CD4-positive, alpha-beta memory T cell (primary cell): ENCODE measurements at regions not wholly inside any gene's neighbourhood (a gene's known extent, or its start where the extent isn't known, plus 50 kb on each side); places are given as distances from the start of the nearest gene placed in this dataset.

Source experiments
- CTCF ChIA-PET: fragments of 350-600 bp; sonication (Branson Sonifier 250); formaldehyde crosslinking; loops from one replicate; lab custom pipeline; 2021; ENCODE audit warnings: inconsistent platforms; ENCODE audit not compliant: partially characterized antibody; lab: Charles Lee
- POLR2A ChIA-PET: fragments of 350-600 bp; sonication (Branson Sonifier 250); formaldehyde crosslinking; loops from one replicate; lab custom pipeline; 2021; ENCODE audit not compliant: partially characterized antibody; lab: Charles Lee
- DNase-seq, 5 donors: peaks; one replicate each; pipeline versions ENCODE4 v3.0.0 to v3.0.0-alpha.2; 2020 to 2022; ENCODE audit warnings: mixed read lengths in 1 of 5
- H3K27ac ChIP-seq: one replicate; pipeline ENCODE4 v1.7.0; 2013; ENCODE audit warnings: low read depth, low read length
- H3K27me3 ChIP-seq: 2 replicates; pipeline ENCODE4 v1.7.0; 2013; ENCODE audit warnings: mild to moderate bottlenecking, low read length, moderate library complexity; ENCODE audit not compliant: insufficient read depth
- H3K36me3 ChIP-seq: 2 replicates; pipeline ENCODE4 v1.7.0; 2013; ENCODE audit warnings: mild to moderate bottlenecking, low read length, moderate library complexity; ENCODE audit not compliant: insufficient read depth
- H3K4me1 ChIP-seq: 2 replicates; pipeline ENCODE4 v1.7.0; 2013; ENCODE audit warnings: mild to moderate bottlenecking, low read length, moderate library complexity; ENCODE audit not compliant: insufficient read depth
- H3K4me3 ChIP-seq, 2 donors: one replicate each; pipeline ENCODE4 v1.7.0; 2013; ENCODE audit warnings: low read length in 2 of 2, mild to moderate bottlenecking in 1 of 2
- H3K9me3 ChIP-seq, 2 donors: one replicate each; pipeline ENCODE4 v1.7.0; 2013; ENCODE audit warnings: low read length in 2 of 2, control low read depth in 1 of 2; ENCODE audit not compliant: control insufficient read depth in 1 of 2
- H3K27ac Mint-ChIP-seq, 7 donors: one replicate each; pipeline ENCODE4 v1.8.0; 2020 to 2021; ENCODE audit warnings: mixed read lengths in 7 of 7, mild to moderate bottlenecking in 6 of 7, inconsistent platforms in 3 of 7, moderate library complexity in 3 of 7
- H3K27me3 Mint-ChIP-seq, 2 donors: one replicate each; pipeline ENCODE4 v1.8.0; 2020 to 2021; ENCODE audit warnings: mixed read lengths in 2 of 2
- H3K36me3 Mint-ChIP-seq, 2 donors: one replicate each; pipeline ENCODE4 v1.8.0; 2020 to 2021; ENCODE audit warnings: mixed read lengths in 2 of 2, inconsistent platforms in 1 of 2, mild to moderate bottlenecking in 1 of 2
- H3K4me1 Mint-ChIP-seq, 4 donors: one replicate each; pipeline ENCODE4 v1.8.0; 2020 to 2021; ENCODE audit warnings: mixed read lengths in 4 of 4, mild to moderate bottlenecking in 1 of 4
- H3K4me3 Mint-ChIP-seq, 8 donors: one replicate each; pipeline ENCODE4 v1.8.0; 2020 to 2021; ENCODE audit warnings: mixed read lengths in 8 of 8, mild to moderate bottlenecking in 7 of 8, moderate library complexity in 6 of 8, inconsistent platforms in 3 of 8
- H3K9me3 Mint-ChIP-seq, 8 donors: one replicate each; pipeline ENCODE4 v1.8.0; 2020 to 2021; ENCODE audit warnings: mixed read lengths in 8 of 8, mild to moderate bottlenecking in 5 of 8, inconsistent platforms in 3 of 8, moderate library complexity in 1 of 8
- intact Hi-C: fragments of 100-400 bp; cut with micrococcal nuclease; formaldehyde crosslinking; loops from one replicate; pipeline ENCODE4 v1.15.1; 2023

- Mint-ChIP-seq H3K27me3 (no peaks in the 10 kb centered on the region), H3K9me3 (peaks cover 2 to 26% (median 6%) of the 10 kb centered on the region in 8 donors), H3K4me1 (no peaks in the 10 kb centered on the region), H3K36me3 (no peaks in the 10 kb centered on the region), H3K27ac (no peak overlapping the region), H3K4me3 (no peak overlapping the region)
- Histone ChIP-seq H3K4me1 (no peaks in the 10 kb centered on the region), H3K27ac (no peak overlapping the region), H3K27me3 (no peaks in the 10 kb centered on the region), H3K36me3 (no peaks in the 10 kb centered on the region), H3K4me3 (no peak overlapping the region), H3K9me3 (no peaks in the 10 kb centered on the region)
- DNase-seq = no peak
- POLR2A ChIA-PET = no interaction called here
- intact Hi-C loops = loop anchor here (5.0 to 10.0 kb wide), 2 partner anchors 46 to 1609 kb away; no protein-coding TSS in a partner anchor
- CTCF ChIA-PET = no interaction called here
Measured at GRCh38 chr7:63008366-63008765, 990.3 kb upstream of the ZNF722 start.

DNA sequence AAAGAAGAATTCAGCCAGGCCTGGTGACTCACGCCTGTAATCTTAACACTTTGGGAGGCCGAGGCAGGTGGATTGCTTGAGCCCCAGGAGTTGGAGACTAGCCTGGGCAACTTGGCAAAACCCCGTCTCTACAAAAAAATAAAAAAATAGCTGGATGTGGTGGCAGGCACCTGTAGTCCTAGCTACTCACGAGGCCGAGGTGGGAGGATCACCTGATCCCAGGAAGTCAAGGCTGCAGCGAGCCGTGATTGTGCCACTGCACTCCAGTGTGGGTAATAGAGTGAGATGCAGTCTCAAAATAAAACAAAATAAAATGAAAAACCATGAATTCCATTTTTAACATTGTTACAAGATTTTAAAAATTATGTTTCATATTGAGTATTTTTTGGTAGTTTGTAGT is 988.9 kb upstream of the ZNF722 start:
- Mint-ChIP-seq H3K4me1 (no peaks in the 10 kb centered on the region), H3K9me3 (peaks cover 3 to 33% (median 11%) of the 10 kb centered on the region in 8 donors), H3K36me3 (no peaks in the 10 kb centered on the region), H3K4me3 (no peak overlapping the region), H3K27ac (no peak overlapping the region), H3K27me3 (no peaks in the 10 kb centered on the region)
- POLR2A ChIA-PET = no interaction called here
- Histone ChIP-seq H3K4me1 (no peaks in the 10 kb centered on the region), H3K27ac (no peak overlapping the region), H3K9me3 (no peaks in the 10 kb centered on the region), H3K27me3 (no peaks in the 10 kb centered on the region), H3K4me3 (no peak overlapping the region), H3K36me3 (no peaks in the 10 kb centered on the region)
- DNase-seq = no peak
- CTCF ChIA-PET = no interaction called here
- intact Hi-C loops = loop anchor here (5.0 to 10.0 kb wide), 2 partner anchors 45 to 1608 kb away; no protein-coding TSS in a partner anchor

- Mint-ChIP-seq H3K27me3 (no peaks in the 10 kb centered on the region), H3K9me3 (peaks cover 8 to 56% (median 22%) of the 10 kb centered on the region in 8 donors), H3K27ac (no peak overlapping the region), H3K4me1 (no peaks in the 10 kb centered on the region), H3K4me3 (no peak overlapping the region), H3K36me3 (peaks cover 0 to 5% of the 10 kb centered on the region in 2 donors)
- Histone ChIP-seq H3K9me3 (no peaks in the 10 kb centered on the region), H3K27me3 (no peaks in the 10 kb centered on the region), H3K4me1 (no peaks in the 10 kb centered on the region), H3K4me3 (no peak overlapping the region), H3K36me3 (no peaks in the 10 kb centered on the region), H3K27ac (no peak overlapping the region)
- DNase-seq = no peak
- intact Hi-C loops = no loop called here
- ChIA-PET CTCF (interaction anchor here (1.0 kb wide), 1 partner anchor 9 kb away, joined by 3 read pairs; no protein-coding TSS in a partner anchor), POLR2A (no interaction called here)
Measured at GRCh38 chr7:63012633-63013183, 985.9 kb upstream of the ZNF722 start.

DNA sequence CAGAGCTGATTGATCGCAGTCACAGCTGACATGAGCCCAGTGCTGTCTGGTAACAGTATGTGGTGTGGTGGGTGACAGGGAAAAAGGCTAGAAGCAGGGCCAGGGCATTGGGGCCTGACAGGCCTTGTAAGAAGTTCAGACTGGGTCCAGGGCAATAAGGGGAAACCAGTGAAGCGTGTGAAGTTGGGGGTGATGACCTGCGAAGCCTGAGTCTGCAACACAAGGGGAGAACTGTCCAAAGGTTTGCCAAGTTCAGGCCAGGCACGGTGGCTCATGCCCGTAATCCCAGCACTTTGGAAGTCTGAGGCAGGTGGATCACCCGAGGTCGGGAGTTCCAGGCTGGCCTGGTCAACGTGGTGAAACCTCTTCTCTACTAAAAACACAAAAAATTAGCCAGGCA is 983.9 kb upstream of the ZNF722 start:
- peaks cover 8 to 60% (median 28%) of the 10 kb centered on the region in 8 donors for H3K9me3 Mint-ChIP-seq
- no peaks in the 10 kb centered on the region for H3K27me3 Mint-ChIP-seq
- Histone ChIP-seq H3K27ac (no peak overlapping the region), H3K27me3 (no peaks in the 10 kb centered on the region), H3K4me1 (no peaks in the 10 kb centered on the region), H3K4me3 (no peak overlapping the region), H3K36me3 (no peaks in the 10 kb centered on the region), H3K9me3 (no peaks in the 10 kb centered on the region)
- peaks cover 0 to 5% of the 10 kb centered on the region in 2 donors for H3K36me3 Mint-ChIP-seq
- no peak overlapping the region for H3K27ac Mint-ChIP-seq
- no peak overlapping the region for H3K4me3 Mint-ChIP-seq
- ChIA-PET CTCF (no interaction called here), POLR2A (no interaction called here)
- intact Hi-C loops = no loop called here
- no peaks in the 10 kb centered on the region for H3K4me1 Mint-ChIP-seq
- no peak for DNase-seq

- Mint-ChIP-seq H3K4me3 (no peak overlapping the region), H3K36me3 (no peaks in the 10 kb centered on the region), H3K27me3 (no peaks in the 10 kb centered on the region), H3K4me1 (no peaks in the 10 kb centered on the region), H3K27ac (no peak overlapping the region), H3K9me3 (peaks cover 3 to 45% (median 16%) of the 10 kb centered on the region in 8 donors)
- intact Hi-C loops = no loop called here
- no peaks in the 10 kb centered on the region for H3K4me1 ChIP-seq
- DNase-seq = no peak
- no peak overlapping the region for H3K27ac ChIP-seq
- H3K27me3 ChIP-seq = no peaks in the 10 kb centered on the region
- CTCF ChIA-PET = no interaction called here
- no peak overlapping the region for H3K4me3 ChIP-seq
- peaks cover 0 to 4% of the 10 kb centered on the region in 2 donors for H3K9me3 ChIP-seq
- POLR2A ChIA-PET = no interaction called here
- H3K36me3 ChIP-seq = no peaks in the 10 kb centered on the region
Measured at GRCh38 chr7:63023182-63023787, 975.4 kb upstream of the ZNF722 start.

- Mint-ChIP-seq H3K4me1 (no peaks in the 10 kb centered on the region), H3K27ac (no peak overlapping the region), H3K4me3 (no peak overlapping the region), H3K9me3 (peaks cover under 1 to 53% (median 18%) of the 10 kb centered on the region in 8 donors), H3K27me3 (no peaks in the 10 kb centered on the region), H3K36me3 (no peaks in the 10 kb centered on the region)
- Histone ChIP-seq H3K4me3 (no peak overlapping the region), H3K27ac (no peak overlapping the region), H3K27me3 (no peaks in the 10 kb centered on the region), H3K36me3 (no peaks in the 10 kb centered on the region), H3K4me1 (no peaks in the 10 kb centered on the region), H3K9me3 (peaks cover 0 to 4% of the 10 kb centered on the region in 2 donors)
- intact Hi-C loops = no loop called here
- ChIA-PET CTCF (no interaction called here), POLR2A (no interaction called here)
- DNase-seq = no peak
Measured at GRCh38 chr7:63024446-63024845, 974.2 kb upstream of the ZNF722 start.

DNA sequence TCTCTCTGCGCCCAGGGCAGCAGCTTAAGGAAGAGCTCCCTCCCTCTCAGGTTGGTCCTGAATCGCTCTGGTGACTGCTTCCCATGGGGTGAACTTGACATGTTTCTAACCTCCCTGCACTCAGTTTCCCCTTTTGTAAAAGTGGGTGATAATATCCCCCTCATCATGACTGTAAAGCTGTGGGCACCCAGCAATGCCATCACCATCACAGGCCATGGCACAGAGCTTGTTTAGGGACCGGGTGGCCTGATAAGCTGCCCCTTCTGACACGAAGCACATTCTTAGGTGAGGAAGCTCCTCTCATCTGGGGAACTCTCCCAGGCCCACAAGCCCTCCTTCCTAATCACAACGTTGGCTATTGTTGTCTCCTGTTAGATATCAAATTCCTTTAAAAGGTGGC is 972.8 kb upstream of the ZNF722 start:
- no peaks in the 10 kb centered on the region for H3K4me1 Mint-ChIP-seq
- H3K27ac Mint-ChIP-seq = no peak overlapping the region
- no peaks in the 10 kb centered on the region for H3K36me3 Mint-ChIP-seq
- H3K9me3 ChIP-seq = peaks cover 0 to 4% of the 10 kb centered on the region in 2 donors
- no peaks in the 10 kb centered on the region for H3K27me3 Mint-ChIP-seq
- no peak overlapping the region for H3K27ac ChIP-seq
- POLR2A ChIA-PET = no interaction called here
- no peak overlapping the region for H3K4me3 ChIP-seq
- peaks cover 0 to 62% (median 24%) of the 10 kb centered on the region in 8 donors for H3K9me3 Mint-ChIP-seq
- no peaks in the 10 kb centered on the region for H3K36me3 ChIP-seq
- H3K4me3 Mint-ChIP-seq = no peak overlapping the region
- CTCF ChIA-PET = no interaction called here
- no peak for DNase-seq
- no peaks in the 10 kb centered on the region for H3K4me1 ChIP-seq
- intact Hi-C loops = no loop called here
- no peaks in the 10 kb centered on the region for H3K27me3 ChIP-seq
